OCI-LY7 (cell line): ENCODE measurements at regions not wholly inside any gene's neighbourhood (a gene's known extent, or its start where the extent isn't known, plus 50 kb on each side); places are given as distances from the start of the nearest gene placed in this dataset.

Experiments
- BruUV-seq: library from RNA; stranded (reverse); fragments of 400-500 nt; replicated peaks from 2 replicates; lab custom pipeline; 2021; lab: Mats Ljungman, UMichigan
- CTCF ChIA-PET: fragments of 300-600 bp; sonication (Branson Sonifier 250); formaldehyde crosslinking; loops from one replicate; lab custom pipeline; 2022; ENCODE audit warnings: antibody characterized with exemption; ENCODE audit not compliant: unreplicated experiment; lab: Charles Lee
- POLR2A ChIA-PET: fragments of 300-600 bp; sonication (Branson Sonifier 250); formaldehyde crosslinking; loops from one replicate; lab custom pipeline; 2022; ENCODE audit warnings: antibody characterized with exemption; lab: Charles Lee
- DNase-seq: peaks from one replicate; pipeline ENCODE4 v3.0.0-alpha.2; 2015; ENCODE audit warnings: low spot score
- H2AFZ ChIP-seq: fragments of 200-600 bp; sonication (generic), shearing (Covaris generic); 2 replicates; pipeline ENCODE4 v1.6.1; 2014; ENCODE audit warnings: mild to moderate bottlenecking, antibody characterized with exemption, low read length, moderate library complexity
- H3K27ac ChIP-seq: fragments of 200-600 bp; sonication (generic); 2 replicates; pipeline ENCODE4 v1.5.1; 2014; ENCODE audit warnings: mixed run types, low read depth, mild to moderate bottlenecking, moderate library complexity, low read length, inconsistent platforms; ENCODE audit not compliant: poor library complexity, severe bottlenecking
- H3K36me3 ChIP-seq: fragments of 200-600 bp; sonication (generic); 2 replicates; pipeline ENCODE4 v1.6.1; 2014; ENCODE audit warnings: mild to moderate bottlenecking, antibody characterized with exemption, low read length, moderate library complexity, mixed read lengths; ENCODE audit not compliant: insufficient read depth
- H3K4me1 ChIP-seq: fragments of 200-600 bp; sonication (generic); 2 replicates; pipeline ENCODE4 v1.5.1; 2014; ENCODE audit warnings: mild to moderate bottlenecking, low read length; ENCODE audit not compliant: insufficient read depth, poor library complexity, severe bottlenecking
- H3K4me2 ChIP-seq: fragments of 200-600 bp; sonication (generic); 2 replicates; pipeline ENCODE4 v1.6.1; 2014; ENCODE audit warnings: mild to moderate bottlenecking, low read length
- H3K4me3 ChIP-seq: fragments of 200-600 bp; sonication (generic); 2 replicates; pipeline ENCODE4 v1.5.1; 2014; ENCODE audit warnings: mild to moderate bottlenecking, low read depth, low read length; ENCODE audit not compliant: poor library complexity, severe bottlenecking
- H3K79me2 ChIP-seq: fragments of 200-600 bp; sonication (generic); 2 replicates; pipeline ENCODE4 v1.6.1; 2016; ENCODE audit warnings: low read depth, mild to moderate bottlenecking, low read length, moderate library complexity, mixed read lengths; ENCODE audit not compliant: insufficient read depth
- H3K9me2 ChIP-seq: fragments of 200-600 bp; sonication (generic); 2 replicates; pipeline ENCODE4 v1.6.1; 2016; ENCODE audit warnings: mild to moderate bottlenecking, low read length, mixed read lengths; ENCODE audit not compliant: insufficient read depth
- H3K9me3 ChIP-seq: fragments of 200-600 bp; sonication (generic); 2 replicates; pipeline ENCODE4 v1.6.1; 2014; ENCODE audit warnings: mild to moderate bottlenecking, mixed run types, low read length, mixed read lengths
- H4K20me1 ChIP-seq: fragments of 200-600 bp; sonication (generic); 2 replicates; pipeline ENCODE4 v1.6.1; 2014; ENCODE audit warnings: mild to moderate bottlenecking, antibody characterized with exemption, low read length, moderate library complexity, mixed read lengths; ENCODE audit not compliant: insufficient read depth
- EZH2phosphoT487 ChIP-seq: fragments of 200-600 bp; sonication (generic); IDR thresholded peaks from 2 replicates; pipeline ENCODE4 v1.6.1; 2018; ENCODE audit warnings: low read depth, borderline replicate concordance, mild to moderate bottlenecking, mixed run types, antibody characterized with exemption, low read length, moderate library complexity, mixed read lengths
- intact Hi-C: fragments of 100-400 bp; cut with micrococcal nuclease; formaldehyde crosslinking; loops from one replicate; pipeline ENCODE4 v1.10.0; 2022; ENCODE audit not compliant: unreplicated experiment
- TF ChIP-seq, protein P1 (sequence below): fragments of 200-600 bp; sonication (generic); conservative IDR thresholded peaks from 2 replicates; pipeline ENCODE4 v1.5.1; 2014; ENCODE audit warnings: mild to moderate bottlenecking, antibody characterized with exemption, low read length, moderate library complexity, mixed read lengths

GRCh38 chr14:100644383-100644782 lies 57.2 kb upstream of the BEGAIN start:
- Histone ChIP-seq H3K27ac (no peak overlapping the region), H3K9me2 (no peaks in the 10 kb centered on the region), H3K36me3 (no peaks in the 10 kb centered on the region), H4K20me1 (no peaks in the 10 kb centered on the region), H2AFZ (no peak overlapping the region), H3K9me3 (no peaks in the 10 kb centered on the region), H3K4me3 (no peak overlapping the region), H3K4me2 (no peak overlapping the region), H3K4me1 (peaks cover 8% of the 10 kb centered on the region), H3K79me2 (no peaks in the 10 kb centered on the region)
- CTCF ChIA-PET = no interaction called here
- no peak for TF ChIP-seq EZH2phosphoT487
- TF ChIP-seq, protein P1, sequence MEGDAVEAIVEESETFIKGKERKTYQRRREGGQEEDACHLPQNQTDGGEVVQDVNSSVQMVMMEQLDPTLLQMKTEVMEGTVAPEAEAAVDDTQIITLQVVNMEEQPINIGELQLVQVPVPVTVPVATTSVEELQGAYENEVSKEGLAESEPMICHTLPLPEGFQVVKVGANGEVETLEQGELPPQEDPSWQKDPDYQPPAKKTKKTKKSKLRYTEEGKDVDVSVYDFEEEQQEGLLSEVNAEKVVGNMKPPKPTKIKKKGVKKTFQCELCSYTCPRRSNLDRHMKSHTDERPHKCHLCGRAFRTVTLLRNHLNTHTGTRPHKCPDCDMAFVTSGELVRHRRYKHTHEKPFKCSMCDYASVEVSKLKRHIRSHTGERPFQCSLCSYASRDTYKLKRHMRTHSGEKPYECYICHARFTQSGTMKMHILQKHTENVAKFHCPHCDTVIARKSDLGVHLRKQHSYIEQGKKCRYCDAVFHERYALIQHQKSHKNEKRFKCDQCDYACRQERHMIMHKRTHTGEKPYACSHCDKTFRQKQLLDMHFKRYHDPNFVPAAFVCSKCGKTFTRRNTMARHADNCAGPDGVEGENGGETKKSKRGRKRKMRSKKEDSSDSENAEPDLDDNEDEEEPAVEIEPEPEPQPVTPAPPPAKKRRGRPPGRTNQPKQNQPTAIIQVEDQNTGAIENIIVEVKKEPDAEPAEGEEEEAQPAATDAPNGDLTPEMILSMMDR = no peak
- no TSS peak for BruUV-seq
- DNase-seq = no peak
- intact Hi-C loops = loop anchor here (2.0 to 10.0 kb wide), 2 partner anchors 120 to 260 kb away; no protein-coding TSS in a partner anchor
- POLR2A ChIA-PET = no interaction called here

- Histone ChIP-seq H3K79me2 (no peaks in the 10 kb centered on the region), H2AFZ (no peak overlapping the region), H3K36me3 (no peaks in the 10 kb centered on the region), H3K9me2 (no peaks in the 10 kb centered on the region), H3K9me3 (no peaks in the 10 kb centered on the region), H3K4me3 (no peak overlapping the region), H4K20me1 (no peaks in the 10 kb centered on the region), H3K4me1 (peaks cover 8% of the 10 kb centered on the region), H3K4me2 (no peak overlapping the region), H3K27ac (no peak overlapping the region)
- intact Hi-C loops = loop anchor here (2.0 to 10.0 kb wide), 3 partner anchors 120 to 260 kb away; no protein-coding TSS in a partner anchor
- CTCF ChIA-PET = no interaction called here
- no peak for TF ChIP-seq EZH2phosphoT487
- TF ChIP-seq, protein P1 = no peak
- BruUV-seq = no TSS peak
- POLR2A ChIA-PET = no interaction called here
- no peak for DNase-seq
Measured at GRCh38 chr14:100644784-100645183, 57.6 kb upstream of the BEGAIN start.

DNA sequence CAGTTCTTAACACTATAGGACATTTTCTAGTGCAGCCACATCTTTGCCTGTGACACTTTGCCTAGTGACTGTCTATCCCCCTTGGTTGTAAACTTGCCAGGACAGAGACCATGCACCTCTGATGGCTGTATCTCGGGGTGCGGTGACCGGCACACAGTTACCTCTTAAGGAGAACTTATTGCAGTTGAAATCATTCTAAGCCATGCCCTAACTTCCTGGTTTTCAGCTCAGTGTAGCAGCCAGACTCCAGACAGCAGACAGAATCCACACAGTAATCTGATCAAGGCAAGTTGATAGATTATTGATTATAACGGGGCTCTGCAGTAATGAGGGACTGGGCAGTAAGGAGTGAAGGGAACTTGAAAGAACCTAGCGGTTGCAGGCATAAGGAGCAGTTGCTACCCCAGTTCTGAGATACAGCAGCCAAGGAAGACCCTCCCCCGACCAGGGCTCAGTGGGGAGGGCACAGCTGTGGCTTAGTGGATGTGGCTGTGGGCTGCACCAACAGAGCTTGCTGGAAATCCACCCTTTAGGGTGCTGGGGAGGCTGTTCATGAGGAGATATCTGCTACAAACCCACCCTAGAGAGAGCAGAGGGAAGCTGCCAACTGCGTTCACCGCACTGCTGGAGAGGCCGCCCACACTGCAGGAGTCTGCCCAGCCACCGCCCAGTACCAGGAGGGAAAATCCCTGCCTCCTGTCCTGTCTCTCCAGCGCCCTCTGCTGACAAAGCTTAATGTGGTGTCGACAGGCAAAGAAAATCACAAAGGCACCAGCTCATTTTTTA lies 58.2 kb upstream of the BEGAIN start:
- Histone ChIP-seq H3K36me3 (no peaks in the 10 kb centered on the region), H3K4me3 (no peak overlapping the region), H3K27ac (no peak overlapping the region), H3K79me2 (no peaks in the 10 kb centered on the region), H3K9me2 (no peaks in the 10 kb centered on the region), H4K20me1 (no peaks in the 10 kb centered on the region), H3K4me1 (peaks cover 3% of the 10 kb centered on the region), H3K4me2 (no peak overlapping the region), H2AFZ (no peak overlapping the region), H3K9me3 (no peaks in the 10 kb centered on the region)
- no peak for TF ChIP-seq EZH2phosphoT487
- TF ChIP-seq, protein P1 = peak; percentile 81
- ChIA-PET POLR2A (interaction anchor here (0.6 kb wide), 1 partner anchor 257 kb away, joined by 3 read pairs; no protein-coding TSS in a partner anchor), CTCF (interaction anchor here (0.8 kb wide), 1 partner anchor 261 kb away, joined by 3 read pairs; no protein-coding TSS in a partner anchor)
- BruUV-seq = no TSS peak
- intact Hi-C loops = loop anchor here (2.0 to 10.0 kb wide), 3 partner anchors 121 to 261 kb away; no protein-coding TSS in a partner anchor
- DNase-seq = peak; percentile 63
